ENCODE measurements at regions not wholly inside any gene's neighbourhood (a gene's known extent, or its start where the extent isn't known, plus 50 kb on each side); places are given as distances from the start of the nearest gene placed in this dataset.

GRCh38 chr5:116731432-116731831 lies 156.8 kb upstream of the SEMA6A start:
- TF ChIP-seq HOXA7 (CRISPR knock-in tag; IDR thresholded peaks at IDR 0.05) (no peak), CTCF (IDR thresholded peaks at IDR 0.05) (no peak)
